HG03066 (cell line): ENCODE measurements at regions not wholly inside any gene's neighbourhood (a gene's known extent, or its start where the extent isn't known, plus 50 kb on each side); places are given as distances from the start of the nearest gene placed in this dataset.

Source experiments
- ATAC-seq: cut with Tn5 transposase; IDR thresholded peaks from one replicate; pipeline ENCODE4 v1.9.1; 2021; ENCODE audit warnings: low read depth; ENCODE audit not compliant: unreplicated experiment

DNA sequence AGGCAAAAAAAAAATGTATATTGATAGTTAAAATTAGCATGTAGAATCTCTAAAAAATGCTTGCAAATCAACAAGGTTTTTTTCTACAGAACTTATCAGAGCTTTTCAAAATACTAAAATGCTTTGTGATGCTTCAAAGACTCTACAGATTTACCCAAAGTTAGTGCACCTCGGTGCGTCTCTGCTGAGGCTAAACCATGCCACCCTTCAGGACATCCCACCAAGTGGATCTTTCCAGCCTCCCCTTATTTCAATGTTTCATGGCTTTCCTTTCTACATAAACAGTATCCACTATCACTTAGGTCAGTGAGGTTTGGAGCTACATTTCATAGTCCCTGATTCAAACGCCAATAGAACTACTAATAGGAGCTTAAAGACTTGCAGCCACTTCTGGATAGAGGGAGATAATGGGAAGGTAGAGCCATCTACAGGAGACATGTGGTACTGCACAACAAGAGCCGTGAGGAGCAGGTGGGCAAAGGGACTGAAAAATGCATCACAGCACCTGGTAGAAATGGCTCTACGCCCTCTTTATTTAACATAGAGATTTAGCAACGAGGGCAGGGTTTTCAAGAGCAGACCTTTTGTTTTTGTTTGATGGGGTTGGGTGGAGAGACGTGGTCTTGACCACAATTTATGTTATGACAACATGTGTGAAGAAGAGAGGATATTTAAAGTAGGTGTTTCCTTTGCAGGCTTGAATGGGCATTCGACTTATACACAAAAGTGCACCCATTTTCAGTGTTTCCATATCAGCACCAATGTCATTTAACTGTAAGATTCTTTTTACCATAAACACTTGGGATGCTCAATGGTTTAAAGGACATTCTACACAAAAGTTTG, 56.1 kb upstream of the SLC35G4 start:
- ATAC-seq, result no peak

DNA sequence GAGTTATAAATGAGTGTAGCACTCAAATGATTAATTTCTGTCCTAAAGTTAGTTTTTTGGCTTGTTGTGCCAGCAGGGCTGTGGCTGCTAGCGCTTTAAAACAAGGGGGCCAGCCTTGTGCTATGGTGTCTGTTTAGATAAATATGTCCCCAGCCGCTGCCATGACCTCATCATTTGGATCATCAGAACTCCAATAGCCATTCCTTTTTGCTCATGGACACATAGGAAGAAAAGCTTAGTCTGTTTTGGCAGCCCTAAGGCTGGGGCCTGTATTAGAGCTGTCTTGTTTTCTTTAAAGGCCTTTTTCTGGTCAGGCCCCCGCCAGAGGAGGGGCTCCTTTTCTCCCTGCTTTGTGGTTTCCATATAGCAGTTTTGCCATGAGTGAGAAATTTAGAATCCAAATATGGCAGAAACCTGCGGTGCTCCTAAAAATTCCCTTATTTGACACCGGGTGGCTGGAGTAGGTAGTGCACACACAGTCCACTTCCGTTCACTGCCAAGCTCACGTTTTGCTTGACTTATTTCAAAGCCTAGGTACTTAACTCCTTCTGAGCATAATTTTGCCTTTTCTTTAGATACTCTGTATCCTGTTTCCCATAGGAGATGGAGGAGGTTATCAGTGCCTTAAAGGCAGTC, 60.4 kb upstream of the SLC35G4 start:
- ATAC-seq, result no peak

DNA sequence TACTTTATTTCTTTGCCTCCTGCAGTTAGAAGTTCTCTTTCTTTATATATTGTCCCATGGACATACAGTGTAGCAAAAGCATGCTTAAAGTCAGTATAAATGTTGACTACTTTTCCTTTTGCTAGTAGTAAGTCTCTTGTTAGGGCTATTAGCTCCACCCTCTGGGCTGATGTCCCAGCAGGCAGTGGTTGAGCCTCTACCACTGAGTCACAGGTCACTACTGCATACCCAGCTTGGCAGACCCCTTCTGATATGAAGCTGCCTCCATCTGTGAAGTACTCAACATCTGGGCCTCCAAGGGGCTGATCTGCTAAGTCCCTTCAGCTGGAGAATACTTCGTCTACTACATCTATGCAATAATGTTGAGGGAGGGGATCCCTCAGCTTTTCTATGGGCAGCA, 61.0 kb upstream of the SLC35G4 start:
- no peak for ATAC-seq

DNA sequence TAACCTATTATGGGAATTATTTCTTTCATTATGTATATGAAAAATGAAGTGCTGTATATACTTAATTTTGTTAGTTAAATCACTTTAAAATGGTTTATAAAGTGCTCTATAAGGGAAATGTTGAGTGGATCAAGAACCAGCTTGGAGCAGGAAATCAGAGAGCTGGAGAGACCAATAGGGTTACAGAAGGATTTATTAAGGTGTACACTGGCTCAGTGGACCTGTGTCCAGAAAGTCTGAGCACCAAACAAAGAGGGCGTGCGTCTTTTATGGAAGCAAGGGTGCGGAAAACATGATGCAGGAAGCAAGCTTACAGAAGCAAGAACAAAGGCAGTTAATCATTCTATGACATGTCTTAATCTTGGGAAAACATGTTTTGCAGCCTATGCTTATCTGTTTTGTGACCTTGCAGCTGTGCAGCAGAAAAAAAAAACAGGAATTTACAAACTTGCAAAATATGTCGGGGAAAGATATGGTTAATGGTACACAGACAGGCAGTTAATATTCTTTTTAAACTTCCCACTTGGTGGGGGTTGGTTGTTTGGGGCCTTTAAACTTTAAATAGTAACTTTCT, 65.2 kb upstream of the SLC35G4 start:
- no peak for ATAC-seq

DNA sequence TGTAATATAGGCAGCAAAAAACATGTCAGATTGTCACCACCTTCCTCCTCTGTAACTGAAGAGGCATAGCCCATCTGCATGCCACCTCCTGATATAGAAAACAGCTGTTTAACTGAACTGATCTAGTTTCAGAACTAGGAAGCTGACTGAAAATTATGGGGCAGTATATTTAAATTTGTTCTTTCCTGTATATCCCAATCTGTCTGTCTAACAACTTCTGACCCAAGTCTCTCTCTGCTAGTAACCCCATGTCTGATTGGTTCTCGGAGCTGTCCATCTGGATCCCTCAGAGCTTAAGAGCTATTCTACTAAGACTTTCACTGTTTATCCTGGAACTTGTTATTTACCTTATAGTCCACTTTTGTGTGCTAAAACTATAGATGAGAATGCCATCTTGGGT, 68.2 kb upstream of the SLC35G4 start:
- ATAC-seq, result no peak

DNA sequence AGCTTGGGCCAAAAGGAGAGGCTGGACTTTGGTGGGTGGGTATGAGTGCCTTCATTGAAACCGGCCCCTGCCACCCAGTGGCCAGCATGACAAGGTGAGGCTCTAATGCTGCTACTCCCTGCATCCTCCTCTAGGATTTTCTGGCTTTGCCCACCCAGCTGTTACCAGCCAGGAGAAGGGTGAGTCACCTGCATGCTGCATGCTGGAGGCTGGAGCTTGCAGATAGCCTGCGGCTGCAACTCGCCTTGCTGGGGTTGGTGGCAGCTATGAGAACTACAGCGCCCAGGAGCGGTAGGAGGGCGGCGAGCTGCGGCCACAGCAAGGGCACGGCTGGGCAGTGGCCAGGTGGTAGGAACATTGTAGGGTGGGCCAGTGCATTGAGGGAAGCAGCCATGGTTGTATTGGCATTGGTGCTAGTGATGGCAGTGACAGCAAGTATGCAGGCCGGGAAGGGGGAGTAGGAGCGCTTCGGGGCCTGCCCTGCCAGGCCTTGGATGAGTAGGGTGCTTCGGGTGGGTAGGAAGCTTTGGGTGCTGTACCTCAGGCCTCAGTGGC, 75.4 kb upstream of the SLC35G4 start:
- no peak for ATAC-seq

DNA sequence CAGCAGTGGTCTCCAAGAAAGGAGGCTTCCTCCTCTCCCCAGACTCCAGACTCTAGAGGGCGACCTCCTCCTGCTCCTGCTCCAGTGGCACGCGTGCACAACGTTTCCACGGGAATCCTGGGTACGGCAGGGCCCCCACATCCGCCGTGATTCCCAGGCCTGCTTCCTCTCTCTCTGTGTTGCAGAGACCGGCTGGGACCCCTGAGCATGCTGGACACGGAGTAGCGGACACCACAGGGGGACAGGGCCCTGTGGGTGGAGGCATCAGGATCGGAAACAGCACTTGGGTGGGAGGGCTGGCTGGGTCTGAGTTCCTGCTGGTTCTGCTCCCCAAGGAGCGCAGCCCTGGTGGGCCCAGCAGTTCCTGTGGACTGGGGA, 75.9 kb upstream of the SLC35G4 start:
- no peak for ATAC-seq

DNA sequence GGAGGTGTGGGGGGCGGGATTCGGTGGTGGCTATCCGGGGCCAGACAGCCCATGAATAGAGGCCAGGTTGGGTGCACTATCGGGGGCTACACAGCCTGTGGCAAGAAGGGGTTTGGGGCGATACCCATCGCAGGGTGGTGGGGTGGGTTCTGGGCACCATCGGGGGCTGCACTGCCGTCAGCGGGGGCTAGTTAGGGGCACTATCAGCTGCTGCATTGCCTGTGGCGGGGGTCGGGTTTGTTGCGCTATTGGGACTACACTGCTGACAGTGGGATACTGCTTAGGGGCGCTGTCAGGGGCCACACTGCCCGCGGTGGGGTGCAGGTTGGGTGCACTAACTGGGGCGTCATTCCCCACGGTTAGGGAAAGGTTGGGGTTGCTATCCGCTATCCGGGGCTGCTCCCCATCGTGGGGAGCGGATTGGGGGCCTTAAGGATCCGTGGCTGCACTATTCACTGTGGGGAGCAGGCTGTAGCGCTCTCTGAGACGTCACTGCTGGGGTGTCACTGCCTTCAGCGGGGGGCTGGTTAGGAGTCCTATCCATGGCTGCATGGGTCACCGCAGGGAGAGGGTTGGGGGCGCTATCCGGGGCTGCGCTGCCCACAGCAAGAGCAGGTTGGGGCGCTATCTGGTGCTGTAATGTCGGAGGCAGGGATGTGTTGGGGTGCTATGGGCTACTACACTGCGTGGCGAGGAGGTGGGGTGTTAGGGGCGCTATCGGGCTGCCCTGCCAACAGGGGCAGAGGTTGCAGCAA, 76.5 kb upstream of the SLC35G4 start:
- ATAC-seq, result no peak

DNA sequence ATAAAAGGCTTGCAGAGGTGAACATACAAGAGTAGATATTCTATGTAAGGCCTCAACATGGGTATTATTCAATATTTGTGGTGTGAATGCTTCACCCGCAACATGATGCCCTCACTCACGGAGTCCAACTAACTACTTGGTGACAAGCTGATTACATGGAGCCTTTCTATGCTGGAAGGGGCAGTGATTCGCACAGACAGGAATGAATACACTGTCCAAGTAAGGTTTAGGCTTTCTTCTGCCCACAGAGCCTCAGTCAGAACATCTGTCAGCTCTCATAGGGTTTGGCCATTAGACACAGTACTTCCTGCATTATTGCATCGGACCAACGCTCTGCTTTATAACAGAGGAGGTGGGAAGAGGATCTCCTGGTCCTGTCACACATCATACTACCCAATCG, 80.3 kb upstream of the SLC35G4 start:
- ATAC-seq, result no peak

DNA sequence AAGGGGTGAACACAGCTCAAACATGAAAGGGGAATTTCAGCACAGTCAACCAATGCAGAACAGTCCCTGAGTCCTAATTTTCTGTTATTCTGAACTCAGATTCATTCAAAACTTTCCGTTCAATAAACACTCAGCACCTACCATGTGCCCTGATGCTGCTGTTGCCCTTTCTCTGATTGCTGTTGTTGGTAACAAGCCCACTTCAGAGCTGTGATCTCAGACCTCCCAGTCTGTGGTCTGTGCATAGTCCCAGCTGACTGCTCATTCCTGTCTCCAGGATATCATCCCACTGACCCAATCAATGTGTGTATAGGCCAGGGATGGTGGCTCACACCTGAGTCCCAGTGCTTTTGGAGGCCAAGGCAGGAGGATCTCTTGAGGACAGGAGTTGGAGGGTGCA, 82.7 kb upstream of the SLC35G4 start:
- no peak for ATAC-seq

DNA sequence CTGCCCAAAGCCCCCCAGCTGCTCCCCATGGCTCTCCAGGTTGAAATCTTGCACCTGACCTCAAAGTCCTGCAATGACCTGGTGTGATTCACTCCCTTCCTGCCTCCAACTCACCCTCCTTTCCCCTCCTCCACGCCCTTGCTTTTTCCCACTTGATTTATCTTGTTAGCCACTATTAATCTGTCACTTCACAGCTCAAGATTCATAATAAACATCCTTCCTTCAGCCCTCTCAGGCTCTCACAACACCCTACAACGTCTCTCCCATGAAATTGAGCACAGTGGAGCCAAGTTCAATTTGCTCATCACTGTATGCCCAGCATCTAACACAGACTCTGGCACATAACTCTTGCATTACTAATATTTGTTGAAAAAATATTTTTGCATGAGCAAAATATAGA, 85.6 kb upstream of the SLC35G4 start:
- no peak for ATAC-seq

DNA sequence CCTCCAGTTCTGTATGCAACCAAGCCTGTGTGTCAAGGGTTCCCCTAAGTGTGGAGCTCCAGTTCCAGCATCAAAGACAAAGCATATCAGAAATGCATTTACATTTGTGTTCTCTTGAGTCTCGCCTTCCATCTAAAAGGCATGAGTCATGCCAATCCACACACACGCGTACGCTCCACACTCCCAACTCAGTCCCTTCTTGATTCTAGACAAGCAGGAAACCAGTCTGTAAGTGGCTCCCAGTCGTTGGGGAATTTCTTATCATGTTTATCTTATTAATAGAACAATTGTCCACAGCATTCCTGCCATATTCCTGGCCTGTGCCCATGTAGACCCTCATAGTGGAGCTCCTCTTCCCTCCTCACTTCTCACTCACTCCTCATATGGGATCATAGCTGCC, 86.4 kb upstream of the SLC35G4 start:
- no peak for ATAC-seq

DNA sequence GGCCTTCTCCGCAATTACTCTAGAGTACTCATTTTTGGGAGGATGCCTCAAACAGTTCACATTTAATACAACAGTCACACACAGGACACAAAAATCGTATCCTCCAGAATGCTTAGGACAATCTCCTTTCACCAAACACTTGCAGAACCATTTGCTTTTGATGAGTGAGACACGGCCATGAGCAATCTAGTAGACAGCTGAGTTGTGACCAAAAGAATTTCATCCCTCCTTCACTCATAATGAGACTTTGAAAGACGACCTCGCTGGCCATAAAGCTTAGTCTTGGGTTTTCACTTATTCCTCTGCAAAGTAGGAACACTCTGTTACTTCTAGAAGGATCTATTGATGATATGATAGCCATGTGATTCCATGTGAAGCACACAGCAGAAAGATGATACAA, 87.5 kb upstream of the SLC35G4 start:
- ATAC-seq, result no peak

DNA sequence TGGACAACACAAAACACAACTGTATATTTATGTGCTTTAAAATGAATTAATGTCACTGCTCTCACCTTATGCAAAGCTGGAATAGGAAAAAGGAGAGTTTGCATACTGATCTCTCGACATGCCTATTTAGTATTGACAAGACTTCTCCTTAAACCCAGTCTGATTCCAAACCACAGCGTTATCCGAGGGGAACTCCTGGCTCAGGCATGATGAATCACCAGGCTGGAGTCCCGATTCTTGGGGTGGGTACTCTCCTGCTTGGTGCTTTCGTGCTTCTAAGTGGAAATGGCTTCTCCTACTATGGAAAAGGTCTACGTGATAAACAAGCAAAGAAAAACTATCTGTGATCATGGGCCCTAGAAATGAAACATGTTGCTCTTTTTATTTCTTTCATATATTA, 88.9 kb upstream of the SLC35G4 start:
- ATAC-seq, result no peak

DNA sequence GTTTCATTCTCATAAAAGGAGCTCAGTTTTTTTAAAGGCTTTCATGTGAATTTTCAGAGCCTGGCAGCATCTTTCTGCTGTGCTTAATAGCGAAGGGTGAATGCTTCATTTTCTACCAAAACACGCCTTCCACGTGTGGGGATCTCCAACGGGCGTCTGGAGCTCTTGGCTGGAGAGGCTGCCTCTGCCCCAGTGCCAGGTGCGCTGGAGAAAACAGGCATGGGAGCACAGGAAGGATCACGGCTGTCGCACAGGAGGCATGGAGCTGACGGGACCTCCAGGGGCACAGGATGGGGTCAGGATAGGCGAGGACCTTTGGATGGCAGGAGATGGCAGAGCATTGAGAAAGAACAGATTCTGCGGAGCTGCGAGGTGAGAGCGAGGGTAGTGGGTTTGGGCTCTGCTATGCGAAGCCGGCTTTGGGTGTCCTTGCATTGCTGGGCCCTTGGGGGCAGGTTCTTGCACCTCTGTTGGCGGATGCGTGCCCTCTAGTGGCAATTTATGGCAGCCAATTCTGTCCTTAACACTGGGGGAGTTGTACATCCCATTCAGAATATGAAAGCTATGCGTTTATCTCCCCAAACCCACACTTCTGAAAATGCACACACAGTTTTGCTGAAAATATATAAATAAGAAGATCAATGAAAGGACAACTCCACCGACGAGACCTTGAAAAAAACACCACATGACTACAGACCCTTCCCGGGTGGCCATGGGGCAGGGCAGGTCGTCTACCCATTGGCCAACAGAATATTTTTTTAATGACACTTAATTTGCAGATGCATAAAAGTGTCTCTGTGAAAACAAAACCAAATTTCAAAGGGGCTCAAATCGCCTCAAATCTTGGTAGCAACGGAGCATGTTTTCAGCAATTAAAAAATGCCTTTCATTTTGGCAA, 90.4 kb upstream of the SLC35G4 start:
- peak; percentile 81 for ATAC-seq

DNA sequence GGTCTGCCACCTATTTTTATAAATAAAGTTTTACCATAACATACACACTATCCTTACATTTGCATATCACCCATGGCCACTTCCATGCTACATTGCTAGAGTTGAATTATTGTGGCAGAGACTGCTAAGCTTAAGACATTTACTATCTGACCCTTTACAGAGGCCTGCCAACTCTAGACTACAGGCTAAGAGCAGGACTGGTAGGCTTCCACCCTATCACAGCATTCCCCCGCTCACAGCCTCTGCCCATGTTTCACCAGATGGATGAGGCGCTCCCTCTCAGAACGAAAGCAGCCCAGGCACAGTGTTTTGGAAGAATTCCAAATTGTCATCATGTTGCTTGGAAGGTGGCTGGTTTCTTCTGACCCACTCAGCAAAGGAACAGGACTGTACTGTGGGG, 91.7 kb upstream of the SLC35G4 start:
- ATAC-seq, result no peak

DNA sequence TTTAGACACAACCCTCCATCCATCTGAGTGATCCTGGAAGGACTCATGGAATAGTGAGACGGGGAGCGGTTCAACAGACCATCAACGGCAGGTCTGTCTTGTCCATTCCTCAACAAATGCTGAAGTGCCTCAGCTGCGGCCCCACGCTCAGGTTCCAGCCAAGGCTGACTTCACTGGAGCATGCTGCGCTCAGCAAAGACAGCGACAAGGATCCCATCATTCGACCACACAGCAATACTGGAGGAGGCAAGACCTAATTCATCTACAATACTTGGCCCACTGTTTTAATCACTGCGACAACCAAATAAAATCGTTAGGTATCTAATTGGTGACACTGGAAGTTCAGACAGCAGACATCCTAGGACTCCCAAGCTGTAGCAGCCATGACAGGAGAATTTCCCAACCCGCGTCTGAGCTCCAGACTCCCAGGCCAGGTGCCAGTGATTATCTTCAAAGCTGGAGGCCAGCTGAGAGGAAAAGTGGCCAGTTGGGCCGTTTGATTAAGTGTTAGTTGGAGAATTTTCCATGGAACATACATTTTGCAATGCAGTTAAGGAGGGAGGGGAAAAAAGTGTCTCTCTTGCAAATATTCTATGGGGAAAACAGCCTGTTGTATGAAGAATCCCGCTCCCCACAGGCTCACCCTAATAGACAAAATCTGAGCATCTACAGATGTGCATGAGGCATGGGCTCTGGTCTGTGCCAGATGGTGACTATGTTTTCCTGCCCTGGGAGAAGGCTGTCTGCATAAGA, 92.5 kb upstream of the SLC35G4 start:
- ATAC-seq, result no peak

DNA sequence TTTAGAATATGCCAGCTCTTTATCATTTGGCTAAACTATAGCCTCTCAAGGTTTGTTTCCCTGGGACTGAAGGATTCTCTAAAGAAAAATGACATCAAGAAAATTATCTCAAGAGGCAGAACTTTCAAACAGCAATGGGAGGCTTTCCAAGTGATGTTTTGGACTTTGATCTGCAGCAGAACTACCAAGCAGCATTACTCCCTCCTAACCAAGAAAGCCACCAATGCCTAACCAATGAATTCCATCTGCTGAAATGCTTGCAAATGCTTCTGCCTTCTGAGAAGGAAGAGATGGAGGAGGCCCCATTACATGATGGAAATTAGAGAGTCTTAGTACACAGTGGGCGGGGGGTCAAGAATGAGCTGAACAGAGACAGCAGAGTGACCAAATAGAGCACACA, 95.1 kb upstream of the SLC35G4 start:
- no peak for ATAC-seq
